Smooth muscle cell of the brain vasculature (primary cell): ENCODE measurements at regions not wholly inside any gene's neighbourhood (a gene's known extent, or its start where the extent isn't known, plus 50 kb on each side); places are given as distances from the start of the nearest gene placed in this dataset.

Experiments used
- DNase-seq: peaks from one replicate; pipeline ENCODE4 v3.0.0-alpha.2; 2012; ENCODE audit warnings: low read depth, low spot score

GRCh38 chr9:107705521-107705920, 216.0 kb upstream of the KLF4 start:
- no peak for DNase-seq

GRCh38 chr9:107704774-107705173, 215.2 kb upstream of the KLF4 start:
- no peak for DNase-seq

GRCh38 chr9:107703651-107704050, 214.1 kb upstream of the KLF4 start:
- DNase-seq: no peak

GRCh38 chr9:107700847-107701246, 211.3 kb upstream of the KLF4 start:
- no peak for DNase-seq

GRCh38 chr9:107699231-107699630, 209.7 kb upstream of the KLF4 start:
- no peak for DNase-seq

GRCh38 chr9:107698779-107699178, 209.2 kb upstream of the KLF4 start:
- DNase-seq: no peak

GRCh38 chr9:107696302-107696701, 206.7 kb upstream of the KLF4 start:
- DNase-seq: no peak

GRCh38 chr9:107694390-107694789, 204.8 kb upstream of the KLF4 start:
- DNase-seq: no peak

GRCh38 chr9:107693625-107694326, 204.2 kb upstream of the KLF4 start:
- DNase-seq: no peak

- DNase-seq: no peak
Measured at GRCh38 chr9:107691664-107692063, 202.1 kb upstream of the KLF4 start.

GRCh38 chr9:107690021-107690420, 200.5 kb upstream of the KLF4 start:
- no peak for DNase-seq

GRCh38 chr9:107688728-107689127, 199.2 kb upstream of the KLF4 start:
- no peak for DNase-seq

- no peak for DNase-seq
Measured at GRCh38 chr9:107685901-107686300, 196.3 kb upstream of the KLF4 start.

GRCh38 chr9:107685376-107685775, 195.8 kb upstream of the KLF4 start:
- no peak for DNase-seq

GRCh38 chr9:107684224-107684623, 194.7 kb upstream of the KLF4 start:
- DNase-seq: no peak

- DNase-seq: no peak
Measured at GRCh38 chr9:107683566-107683965, 194.0 kb upstream of the KLF4 start.

- DNase-seq: no peak
Measured at GRCh38 chr9:107681988-107682387, 192.4 kb upstream of the KLF4 start.

- DNase-seq: no peak
Measured at GRCh38 chr9:107675351-107676259, 186.0 kb upstream of the KLF4 start.

GRCh38 chr9:107674721-107675277, 185.2 kb upstream of the KLF4 start:
- no peak for DNase-seq

GRCh38 chr9:107673861-107674720, 184.5 kb upstream of the KLF4 start:
- no peak for DNase-seq

- no peak for DNase-seq
Measured at GRCh38 chr9:107671588-107671987, 182.0 kb upstream of the KLF4 start.

- DNase-seq: no peak
Measured at GRCh38 chr9:107669422-107669821, 179.9 kb upstream of the KLF4 start.
